ENCODE measurements at regions not wholly inside any gene's neighbourhood (a gene's known extent, or its start where the extent isn't known, plus 50 kb on each side); places are given as distances from the start of the nearest gene placed in this dataset.

GRCh38 chr2:71932037-71932779 lies 215.5 kb downstream of the CYP26B1 start:
- Histone ChIP-seq H3K9me2 (ENCODE audit: insufficient read depth) (no peaks in the 10 kb centered on the region; the same call in 1 of the 2 replicates), H3K4me1 (ENCODE audit: insufficient read depth) (no peaks in the 10 kb centered on the region), H3K27me3 (ENCODE audit: insufficient read depth) (no peaks in the 10 kb centered on the region), H3F3A (replicated peaks; ENCODE audit: low read depth) (no peaks in the 10 kb centered on the region), H2AFZ (no peak overlapping the region), H3K4me2 (no peak overlapping the region), H3K79me2 (replicated peaks; ENCODE audit: insufficient read depth) (no peaks in the 10 kb centered on the region), H3K36me3 (ENCODE audit: insufficient read depth) (no peaks in the 10 kb centered on the region), H4K20me1 (replicated peaks; ENCODE audit: insufficient read depth) (no peaks in the 10 kb centered on the region), H3K4me3 (no peak overlapping the region), H3K27ac (ENCODE audit: low read depth) (no peak overlapping the region)
- Mint-ChIP-seq H3K27me3 (ENCODE audit: insufficient read depth, low read depth, poor library complexity) (no peaks in the 10 kb centered on the region), H3K9me3 (no peaks in the 10 kb centered on the region), H3K4me1 (no peaks in the 10 kb centered on the region), H3K36me3 (ENCODE audit: low read depth) (no peaks in the 10 kb centered on the region), H3K27ac (no peak overlapping the region), H3K4me3 (no peak overlapping the region)
- ATAC-seq: no peak
- TF ChIP-seq ZNF462 (CRISPR knock-in tag; IDR thresholded peaks at IDR 0.05) (no peak), NANOG (IDR thresholded peaks at IDR 0.05; ENCODE audit: borderline replicate concordance) (no peak), EZH2 (IDR thresholded peaks at IDR 0.05; ENCODE audit: low read depth, unreplicated experiment) (no peak), JUNB (IDR thresholded peaks at IDR 0.05; ENCODE audit: unreplicated experiment) (no peak), ETS1 (IDR thresholded peaks at IDR 0.05) (no peak), EZH2phosphoT487 (IDR thresholded peaks at IDR 0.05; ENCODE audit: unreplicated experiment) (no peak), POLR2AphosphoS5 (IDR thresholded peaks at IDR 0.05; ENCODE audit: low read depth) (no peak), CTCF (conservative IDR thresholded peaks at IDR 0.05; ENCODE audit: low read depth in 2 of 2) (no peak), REST (IDR thresholded peaks at IDR 0.05; ENCODE audit: unreplicated experiment) (no peak), ZNF331 (CRISPR knock-in tag; IDR thresholded peaks at IDR 0.05; ENCODE audit: low read depth) (no peak), CREB1 (CRISPR knock-in tag; IDR thresholded peaks at IDR 0.05; ENCODE audit: low read depth) (no peak), STAT1 (IDR thresholded peaks at IDR 0.05; ENCODE audit: unreplicated experiment) (no peak), ZNF114 (CRISPR knock-in tag; IDR thresholded peaks at IDR 0.05) (no peak)
- no peak for DNase-seq (ENCODE audit: low spot score)
